Activated CD4-positive, alpha-beta T cell treated with anti-CD3 and anti-CD28 coated beads for 48 hours (primary cell): ENCODE measurements at regions not wholly inside any gene's neighbourhood (a gene's known extent, or its start where the extent isn't known, plus 50 kb on each side); places are given as distances from the start of the nearest gene placed in this dataset.
"Not testable (repeated sequence)": the region's sequence is repeated elsewhere in the genome, so short reads cannot be mapped to it uniquely, and the experiment has no call there.

Experiments used
- DNase-seq: peaks from one replicate; pipeline ENCODE4 v3.0.0-alpha.2; 2020

DNA sequence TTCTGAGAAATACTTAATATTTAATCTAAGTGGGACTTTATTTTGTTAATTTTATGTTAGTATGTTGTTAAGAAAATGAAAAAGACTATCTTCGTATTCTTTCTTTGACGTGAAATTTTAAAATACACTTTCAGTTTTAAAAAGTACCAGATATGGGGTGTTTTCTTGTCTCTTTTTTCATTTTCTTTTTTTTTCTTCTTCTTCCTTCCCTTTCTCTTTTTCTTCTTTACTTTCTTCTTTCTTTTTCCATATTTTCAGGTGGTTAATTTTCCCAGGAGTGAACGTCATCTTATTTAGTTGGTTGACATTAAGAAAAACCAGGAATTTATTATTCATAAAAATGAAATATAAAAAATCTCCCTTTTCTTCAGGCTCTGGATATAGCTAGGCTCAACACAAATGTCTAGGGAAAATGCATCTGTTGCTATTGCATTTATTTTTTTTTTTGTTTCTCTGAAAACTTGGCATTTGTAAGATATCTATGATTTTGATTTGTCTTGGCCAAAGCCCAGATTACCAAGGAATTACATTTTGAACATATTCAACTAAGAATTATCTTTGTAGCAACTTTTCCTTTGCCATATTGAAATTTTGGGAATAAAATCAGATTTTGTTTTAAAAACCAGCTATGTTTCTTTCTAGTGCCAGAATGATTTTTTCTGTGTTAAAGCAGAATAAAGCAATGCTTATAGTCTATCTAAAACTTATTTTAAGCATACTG is 241.3 kb upstream of the FOXP2 start:
- DNase-seq: no peak

DNA sequence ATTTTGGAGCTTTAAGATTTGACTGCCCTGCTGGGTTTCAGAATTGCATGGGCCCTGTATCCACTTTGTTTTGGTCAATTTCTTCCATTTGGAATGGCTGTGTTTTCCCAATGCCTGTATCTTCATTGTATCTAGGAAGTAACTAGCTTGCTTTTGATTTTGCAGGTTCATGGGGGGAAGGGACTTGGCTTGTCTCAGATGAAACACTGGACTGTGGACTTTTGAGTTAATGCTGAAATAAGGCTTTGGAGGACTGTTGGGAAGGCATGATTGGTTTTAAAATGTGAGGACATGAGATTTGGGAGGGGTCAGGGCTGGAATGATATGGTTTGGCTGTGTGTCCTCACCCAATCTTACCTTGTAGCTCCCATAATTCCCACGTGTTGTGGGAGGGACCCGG is 245.2 kb upstream of the FOXP2 start:
- not testable (repeated sequence) for DNase-seq

DNA sequence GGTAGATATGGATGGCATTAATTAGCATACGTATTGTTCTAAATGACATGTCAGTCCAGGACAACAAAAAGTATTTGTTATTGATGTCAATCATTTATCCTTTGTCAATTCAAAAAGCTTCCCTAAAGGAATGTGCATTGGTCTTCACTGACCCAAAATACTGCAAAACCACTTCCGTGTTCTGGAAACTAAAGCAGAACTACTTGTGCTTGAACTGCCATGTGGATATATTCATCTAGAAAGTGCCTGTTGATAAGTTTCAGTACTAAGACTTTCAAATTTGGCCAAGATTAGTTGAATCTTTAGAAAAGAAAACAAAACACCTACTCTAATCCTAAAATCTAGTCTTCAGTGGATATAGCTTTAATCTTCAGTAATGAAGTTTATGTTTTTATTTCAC is 242.1 kb upstream of the PPP1R3A start:
- no peak for DNase-seq

DNA sequence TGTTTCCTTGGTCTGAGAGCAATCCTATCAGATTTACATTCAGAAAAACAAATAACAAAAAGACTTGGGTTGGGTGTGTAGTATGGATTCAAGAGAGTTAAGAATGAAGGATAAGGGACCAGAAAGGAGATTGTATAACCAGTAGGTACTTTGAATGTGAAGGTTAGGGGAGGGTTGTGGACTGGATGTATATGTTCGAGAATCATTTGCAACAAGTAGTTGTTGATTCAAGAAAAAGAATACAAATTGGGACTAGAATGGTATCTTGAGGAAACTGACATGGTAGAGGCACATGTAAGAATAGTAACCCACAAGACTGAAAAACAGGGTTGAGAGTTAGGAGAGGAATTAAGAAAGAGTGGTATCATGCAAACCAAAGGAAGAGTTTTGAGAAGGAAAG is 240.0 kb upstream of the PPP1R3A start:
- no peak for DNase-seq

DNA sequence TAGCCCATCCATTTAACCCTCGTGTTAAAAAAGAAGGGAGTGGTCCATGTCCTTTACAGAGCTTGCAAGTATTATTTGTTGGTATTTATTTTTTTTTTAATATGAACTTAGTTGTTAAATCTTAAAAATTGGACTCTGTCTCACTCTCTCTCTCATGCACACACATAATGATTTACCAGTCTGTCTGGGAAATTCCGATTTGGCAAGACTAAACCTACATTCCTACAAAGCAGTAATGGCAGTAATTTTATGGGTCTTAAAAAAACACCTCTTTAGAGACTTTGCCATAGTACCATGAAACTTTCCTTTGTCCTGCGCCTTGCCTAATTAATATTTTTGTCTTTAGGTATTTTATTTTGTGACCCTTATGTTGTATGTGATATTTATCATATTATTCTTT is 239.5 kb upstream of the PPP1R3A start:
- DNase-seq: no peak

DNA sequence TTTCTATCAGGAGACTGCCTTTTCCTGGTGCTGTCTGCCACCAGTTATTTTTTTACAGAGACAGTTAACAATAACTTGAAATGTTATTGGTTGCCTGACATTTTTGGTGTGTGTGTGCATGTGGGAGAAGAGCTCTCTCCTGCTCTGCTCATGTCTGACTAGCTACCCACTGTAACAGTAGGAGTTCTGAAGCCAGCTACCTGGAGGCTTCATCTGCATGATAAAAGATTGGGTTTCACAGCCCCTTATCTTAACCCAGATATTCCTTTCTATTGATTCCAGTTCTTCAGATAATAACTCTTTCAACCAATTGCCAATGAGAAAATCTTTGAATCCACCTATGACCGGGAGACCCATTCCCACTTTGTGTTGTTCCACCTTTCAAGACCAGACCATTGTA is 237.4 kb upstream of the PPP1R3A start:
- no peak for DNase-seq

DNA sequence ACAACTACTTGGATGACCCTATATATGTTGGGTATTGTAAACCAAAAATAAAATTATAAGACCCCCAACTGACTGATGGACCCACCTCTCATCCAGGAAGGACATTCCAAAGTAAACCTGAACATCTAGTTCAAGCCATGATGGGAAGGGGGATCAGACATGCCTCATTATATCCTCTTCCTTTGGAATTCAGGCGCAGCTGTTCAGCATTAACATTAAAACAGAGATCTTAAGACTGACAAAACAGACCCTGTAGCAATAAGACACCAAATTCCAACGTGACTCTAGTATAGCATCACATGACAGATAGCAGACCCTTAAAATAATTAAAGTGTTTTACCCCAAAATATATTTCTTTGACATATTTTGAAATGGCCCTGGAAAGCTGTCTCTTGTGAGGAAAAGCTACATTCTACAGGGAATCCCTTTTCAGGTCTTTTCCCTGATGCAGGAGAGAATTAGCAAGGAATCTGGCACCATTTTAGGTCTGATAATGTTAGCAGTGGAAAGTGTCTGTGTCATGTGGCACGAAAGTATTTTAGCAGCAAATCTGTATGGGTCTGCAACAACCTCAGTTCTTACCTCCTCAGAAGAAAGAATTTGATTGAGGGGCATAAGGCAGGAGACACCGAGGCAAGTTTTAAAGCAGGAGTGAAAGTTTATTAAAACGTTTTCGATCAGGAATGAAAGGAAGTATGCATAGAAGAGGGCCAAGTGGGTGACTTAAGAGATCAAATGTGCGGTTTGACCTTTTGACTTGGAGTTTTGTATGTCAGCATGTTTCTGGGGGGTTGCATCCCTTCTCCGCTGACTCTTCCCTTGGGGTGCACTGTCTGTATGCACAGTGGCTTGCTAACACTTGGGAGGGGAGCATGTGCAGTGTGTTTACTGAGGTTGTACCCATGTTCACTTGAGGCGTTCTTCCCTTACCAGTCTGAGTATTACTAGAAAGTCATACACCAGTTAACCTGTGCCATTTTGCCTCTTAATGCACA is 236.6 kb upstream of the PPP1R3A start:
- DNase-seq: no peak

DNA sequence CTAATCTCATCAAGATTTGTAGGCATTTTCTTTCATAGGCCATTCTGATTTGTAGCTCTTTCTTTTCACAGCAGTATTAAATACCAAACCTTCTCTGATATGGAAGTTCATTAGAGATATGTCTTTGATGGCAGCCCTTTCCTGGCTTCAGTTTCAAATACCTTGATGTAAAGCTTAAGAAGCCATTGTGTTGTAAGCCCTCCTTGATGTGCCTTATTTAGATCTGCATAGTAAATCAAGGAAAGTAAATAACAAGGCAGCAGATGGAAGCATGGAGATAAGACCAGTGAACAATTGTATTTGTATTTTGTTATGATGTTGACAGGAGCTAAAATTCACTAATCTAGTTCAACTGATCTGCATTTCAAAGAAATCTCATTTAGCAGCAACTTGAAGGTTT is 234.9 kb upstream of the PPP1R3A start:
- DNase-seq: no peak

DNA sequence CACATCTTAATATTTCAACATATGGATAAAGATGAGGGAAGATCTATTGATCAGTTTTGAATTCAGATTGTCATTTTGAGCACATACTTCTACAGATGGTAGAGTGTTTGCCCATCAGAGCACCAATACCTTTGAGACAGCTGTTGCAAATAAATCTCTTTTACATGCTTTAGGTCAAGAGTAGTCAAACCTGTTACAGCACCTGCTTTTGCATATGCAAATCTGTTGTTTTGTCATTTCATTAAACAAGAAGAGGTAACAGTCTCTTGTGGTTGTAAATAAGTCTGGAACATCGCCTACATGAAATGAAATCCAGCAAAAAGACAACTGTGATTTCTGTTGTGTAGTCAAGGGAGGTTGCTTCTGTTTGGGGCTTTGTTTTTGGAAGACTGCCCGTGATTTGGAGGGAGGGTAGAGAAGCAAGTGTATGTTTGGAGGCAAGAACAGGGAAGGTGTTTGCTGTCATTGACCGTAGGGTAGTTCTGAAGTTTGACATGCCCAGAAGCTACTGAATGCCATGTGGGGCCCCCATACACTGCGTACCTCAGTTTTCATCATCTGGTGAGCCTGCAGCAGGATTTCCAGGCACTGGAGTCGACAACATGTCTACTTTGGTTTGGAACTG is 233.6 kb upstream of the PPP1R3A start:
- no peak for DNase-seq

DNA sequence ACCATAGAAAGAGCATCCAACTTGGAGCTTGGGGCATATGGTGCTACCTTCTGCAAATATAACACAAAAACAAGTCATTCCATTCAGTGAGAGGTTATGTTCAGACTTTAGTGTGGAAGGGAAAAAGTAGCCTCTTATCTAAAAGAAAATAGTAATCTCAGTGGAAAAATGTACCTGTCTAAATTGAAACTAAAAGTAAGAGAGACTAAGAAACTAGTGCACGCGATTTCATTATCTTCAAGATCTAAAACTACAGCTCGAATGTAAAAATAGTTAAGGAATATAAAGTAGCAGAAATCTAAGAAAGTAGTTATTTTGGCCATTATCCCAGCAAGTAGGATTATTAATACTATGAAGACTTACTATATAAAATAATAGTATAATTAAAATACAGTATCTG is 233.0 kb upstream of the PPP1R3A start:
- DNase-seq: no peak

DNA sequence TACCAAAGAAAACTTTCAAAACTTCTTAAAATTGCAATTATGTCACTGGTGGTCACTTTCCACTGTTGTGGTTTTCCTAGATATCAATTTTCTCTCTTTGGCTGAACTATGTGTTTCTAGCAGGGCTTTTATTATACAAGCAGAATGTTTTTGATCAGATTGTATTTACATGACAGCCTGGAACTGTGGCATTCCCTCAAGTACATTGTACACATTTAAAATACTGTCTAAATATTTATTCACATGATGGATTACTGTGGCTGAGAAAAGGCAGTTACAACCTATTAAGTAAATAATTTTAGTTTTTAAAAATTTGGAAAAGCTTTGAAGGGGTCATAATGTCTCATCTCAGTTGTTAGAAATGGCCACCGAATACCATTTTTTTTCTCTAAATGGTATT is 231.9 kb upstream of the PPP1R3A start:
- DNase-seq: no peak

DNA sequence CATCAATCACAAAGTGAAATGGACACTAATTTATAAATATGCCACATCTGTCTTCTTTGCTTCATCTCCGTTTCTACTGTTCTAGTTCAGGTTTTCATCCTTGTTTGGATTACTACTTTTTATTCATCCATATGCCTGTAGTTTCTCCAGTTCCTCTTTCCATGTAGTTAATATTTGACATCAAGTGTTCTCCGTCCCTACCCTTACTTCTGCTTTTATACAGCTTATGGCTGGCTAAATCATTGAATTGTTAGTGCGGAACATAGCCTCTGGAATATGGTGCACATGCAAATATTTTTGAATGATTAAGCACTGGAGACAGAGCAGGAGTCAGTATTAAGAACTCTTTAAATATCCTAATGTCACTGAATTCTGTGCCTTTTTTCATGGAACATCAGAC is 230.0 kb upstream of the PPP1R3A start:
- no peak for DNase-seq

DNA sequence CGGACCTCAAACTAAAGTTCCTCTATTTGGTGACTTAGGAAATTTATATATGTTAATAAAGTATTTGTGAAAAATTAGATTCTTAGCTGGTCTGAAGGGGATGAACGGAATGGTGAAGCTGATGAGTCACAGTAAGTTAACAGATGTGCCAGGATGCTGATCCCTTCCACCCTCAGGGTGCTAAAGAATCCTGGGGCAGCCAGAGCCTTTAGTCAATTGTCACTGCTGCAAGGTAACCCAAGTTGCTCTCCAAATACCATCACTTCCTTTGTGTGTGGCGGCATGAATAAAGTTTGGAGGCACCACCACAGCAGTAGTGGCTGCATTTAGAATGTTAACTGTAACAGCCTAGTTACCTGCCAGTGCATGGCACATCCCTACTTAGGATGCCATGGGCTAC is 222.6 kb upstream of the PPP1R3A start:
- DNase-seq: no peak

DNA sequence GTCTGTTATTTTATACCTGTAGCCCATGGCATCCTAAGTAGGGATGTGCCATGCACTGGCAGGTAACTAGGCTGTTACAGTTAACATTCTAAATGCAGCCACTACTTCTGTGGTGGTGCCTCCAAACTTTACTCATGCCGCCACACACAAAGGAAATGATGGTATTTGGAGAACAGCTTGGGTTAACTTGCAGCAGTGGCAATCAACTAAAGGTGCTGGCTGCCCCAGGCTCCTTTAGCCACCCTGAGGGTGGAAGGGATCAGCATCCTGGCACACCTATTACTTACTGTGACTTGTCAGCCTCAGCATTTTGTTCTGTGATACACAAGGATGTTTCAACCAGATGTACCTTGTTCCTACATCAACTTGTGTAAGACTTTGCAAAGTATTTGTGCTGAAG is 221.8 kb upstream of the PPP1R3A start:
- no peak for DNase-seq

DNA sequence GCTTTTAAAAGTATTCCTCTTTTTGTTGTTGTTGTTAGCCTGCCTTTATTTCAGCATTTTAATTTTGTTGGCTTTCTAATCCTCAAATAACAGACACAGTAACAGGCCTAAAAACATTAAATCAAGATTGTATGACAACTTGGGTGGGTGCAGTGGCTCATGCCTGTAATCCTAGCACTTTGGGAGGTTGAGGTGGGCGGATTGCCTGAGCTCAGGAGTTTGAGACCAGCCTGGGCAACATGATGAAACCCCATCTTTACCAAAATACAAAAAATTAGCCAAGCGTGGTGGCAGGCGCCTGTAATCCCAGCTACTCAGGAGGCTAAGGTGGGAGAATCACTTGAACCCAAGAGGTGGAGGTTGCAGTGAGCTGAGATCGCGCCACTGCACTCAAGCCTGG is 220.9 kb upstream of the PPP1R3A start:
- not testable (repeated sequence) for DNase-seq

DNA sequence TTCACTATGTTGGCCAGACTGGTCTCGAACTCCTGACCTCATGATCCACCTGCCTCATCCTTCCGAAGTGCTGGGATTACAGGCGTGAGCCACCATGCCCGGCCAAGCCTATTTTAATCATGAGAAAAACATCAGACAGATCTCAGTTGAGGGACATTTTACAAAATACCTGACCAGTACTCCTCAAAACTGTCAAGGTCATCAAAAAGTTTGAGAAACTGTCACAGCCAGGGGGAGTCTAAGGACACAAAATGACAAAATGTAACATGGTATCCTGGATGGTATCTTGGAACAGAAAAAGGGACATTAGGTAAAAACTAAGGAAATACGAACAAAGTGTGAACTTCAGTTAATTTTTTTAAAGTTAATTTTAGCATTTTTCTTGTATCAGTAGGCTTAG is 219.8 kb upstream of the PPP1R3A start:
- no peak for DNase-seq

DNA sequence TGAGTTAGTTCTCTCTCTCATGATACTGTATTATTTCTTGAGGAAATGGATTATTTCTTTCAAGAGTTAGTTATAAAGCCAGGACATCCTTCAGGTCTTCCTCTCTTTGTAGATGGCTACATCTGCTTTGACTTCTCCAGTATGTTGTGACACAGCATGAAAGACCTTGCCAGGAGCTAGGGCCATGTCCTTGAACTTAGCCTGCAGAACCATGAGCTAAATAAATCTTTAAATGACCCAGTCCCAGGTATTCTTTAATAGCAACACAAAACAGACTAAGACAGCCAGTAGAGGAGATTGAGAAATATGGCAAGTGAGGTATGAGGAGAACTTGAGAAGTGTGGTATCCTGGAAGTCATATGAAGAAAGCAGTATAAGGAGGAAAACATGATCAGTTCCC is 214.9 kb upstream of the PPP1R3A start:
- no peak for DNase-seq

DNA sequence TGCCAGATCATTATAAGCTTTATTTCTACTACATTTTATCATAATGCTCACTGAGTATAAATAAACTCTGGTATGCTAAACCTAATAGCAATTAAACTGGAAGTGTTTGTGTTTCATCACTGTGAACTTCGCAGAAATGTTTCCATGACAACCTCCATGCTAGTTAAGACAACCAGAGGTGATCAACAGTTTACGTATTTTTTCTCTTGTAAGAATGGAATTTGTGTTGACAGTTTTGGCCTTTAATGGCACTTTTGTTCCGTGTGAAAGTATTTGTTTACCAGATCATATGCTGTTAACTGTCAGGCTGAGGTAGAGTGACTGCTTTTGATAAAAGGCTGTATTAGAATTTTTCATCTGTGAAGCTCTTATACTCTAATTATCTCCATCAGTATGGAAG is 212.1 kb upstream of the PPP1R3A start:
- DNase-seq: no peak

DNA sequence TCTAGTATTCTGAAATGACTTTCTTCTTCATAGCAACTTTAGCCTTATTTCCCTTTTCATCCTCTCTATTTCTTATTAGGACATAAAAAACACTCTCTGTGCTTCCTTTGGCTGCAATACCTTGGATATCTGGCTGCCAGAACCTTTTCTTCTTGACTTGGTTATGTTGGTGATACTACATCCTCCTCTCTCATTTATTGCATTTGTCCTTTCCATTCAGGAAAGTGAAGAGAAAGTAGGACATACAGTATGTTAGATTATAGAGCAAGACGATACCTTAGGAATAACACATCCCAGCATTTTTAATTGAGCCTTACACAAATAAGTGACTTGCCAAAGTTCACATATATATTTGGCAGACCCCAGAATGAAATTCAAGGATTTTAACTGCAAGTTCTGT is 210.1 kb upstream of the PPP1R3A start:
- DNase-seq: no peak

DNA sequence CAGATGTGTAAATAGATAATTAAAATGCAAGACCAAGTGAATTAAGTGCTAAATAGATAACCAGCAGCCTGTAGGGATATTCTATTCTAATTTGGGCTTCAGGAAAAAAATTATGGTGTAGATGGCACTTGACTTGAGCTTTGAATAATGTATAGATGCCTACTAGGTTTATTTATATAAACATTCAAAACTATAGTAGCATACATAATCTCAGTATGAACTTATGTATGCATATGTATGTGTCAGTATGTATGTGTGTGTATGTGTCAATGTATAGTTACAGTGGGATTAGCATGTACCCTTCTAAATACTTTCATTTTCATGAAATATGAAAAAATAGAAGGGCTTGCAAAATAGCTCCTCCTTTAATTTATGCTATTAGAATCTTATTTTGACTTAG is 207.3 kb upstream of the PPP1R3A start:
- no peak for DNase-seq

DNA sequence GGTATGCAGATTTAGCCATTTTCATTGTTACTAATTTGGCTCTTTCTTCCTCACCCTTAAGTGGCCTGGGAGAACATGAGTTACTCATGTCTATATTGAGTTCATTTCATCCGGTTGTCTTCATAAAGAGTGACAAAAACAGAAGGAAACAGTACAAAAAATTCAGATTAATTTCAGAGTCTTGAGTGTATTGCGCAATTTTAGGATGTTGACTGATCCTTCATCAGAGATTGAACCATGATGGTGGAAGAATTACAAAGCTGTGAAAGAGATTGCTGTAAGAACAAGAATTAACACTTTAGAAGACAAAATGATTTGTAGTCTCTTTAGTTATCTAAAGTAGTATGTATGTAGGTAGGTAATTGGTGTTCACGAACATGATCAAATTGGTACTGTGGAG is 194.0 kb upstream of the PPP1R3A start:
- no peak for DNase-seq

DNA sequence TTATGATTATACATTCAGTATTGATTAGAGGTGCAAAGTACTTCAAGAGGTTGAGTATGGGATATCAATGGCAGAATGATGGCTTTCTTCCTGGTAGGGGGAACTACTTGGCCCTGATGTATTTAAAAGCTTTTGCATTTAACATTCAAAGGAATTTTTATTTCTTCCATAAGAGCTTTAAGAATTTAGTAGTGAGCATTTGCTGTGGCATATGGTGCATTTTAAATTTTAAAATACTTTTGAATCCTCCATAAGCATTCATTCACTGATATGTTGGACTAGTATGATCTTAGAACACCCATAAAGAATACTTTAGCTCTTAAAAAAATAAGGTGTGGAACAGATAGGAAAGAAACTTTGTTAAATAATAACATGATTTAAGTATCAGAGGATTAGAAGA is 191.9 kb upstream of the PPP1R3A start:
- no peak for DNase-seq

DNA sequence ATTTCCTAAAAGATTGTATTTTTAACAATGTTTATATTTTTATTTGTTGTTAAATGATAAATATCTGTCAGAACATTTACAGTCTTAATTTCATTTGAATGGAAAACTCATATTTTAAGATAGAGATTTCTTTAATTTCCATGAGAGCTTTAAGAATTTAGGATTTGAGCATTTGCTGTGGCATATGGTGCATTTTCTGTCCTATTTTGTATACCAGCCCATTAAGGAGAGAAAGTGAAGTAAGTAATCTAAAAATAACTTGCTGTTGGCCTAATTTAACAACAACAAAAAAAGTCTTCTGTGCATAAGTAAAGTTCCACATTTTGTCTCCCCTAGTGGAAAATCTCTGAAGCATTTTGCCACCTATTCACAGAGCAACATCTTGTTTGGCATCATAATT is 190.9 kb upstream of the PPP1R3A start:
- no peak for DNase-seq

DNA sequence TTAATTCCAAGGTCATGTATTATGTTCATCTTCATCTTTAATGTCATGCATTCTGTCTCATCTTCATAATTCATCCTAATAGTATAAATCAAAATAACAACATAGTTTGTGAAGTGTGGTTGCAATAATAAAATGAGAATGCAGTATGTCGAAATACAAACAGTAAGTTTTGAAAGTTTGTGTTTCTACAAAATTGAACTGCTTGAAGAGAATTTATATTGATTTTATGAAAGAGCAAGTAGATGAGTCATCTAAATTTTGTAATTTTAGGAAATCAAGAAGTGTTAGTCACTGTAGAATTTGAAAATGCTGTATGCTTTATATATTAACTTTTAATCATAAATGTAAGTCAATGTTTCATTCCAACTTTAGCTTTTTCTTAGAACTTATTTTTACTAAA is 190.5 kb upstream of the PPP1R3A start:
- DNase-seq: no peak
